GM18517 (cell line): ENCODE measurements at regions not wholly inside any gene's neighbourhood (a gene's known extent, or its start where the extent isn't known, plus 50 kb on each side); places are given as distances from the start of the nearest gene placed in this dataset.
"Not testable (repeated sequence)": the region's sequence is repeated elsewhere in the genome, so short reads cannot be mapped to it uniquely, and the experiment has no call there.

Source experiments
- ATAC-seq: cut with Tn5 transposase; IDR thresholded peaks from one replicate; pipeline ENCODE4 v1.9.1; 2021; ENCODE audit warnings: mild to moderate bottlenecking, moderate library complexity; ENCODE audit not compliant: unreplicated experiment

DNA sequence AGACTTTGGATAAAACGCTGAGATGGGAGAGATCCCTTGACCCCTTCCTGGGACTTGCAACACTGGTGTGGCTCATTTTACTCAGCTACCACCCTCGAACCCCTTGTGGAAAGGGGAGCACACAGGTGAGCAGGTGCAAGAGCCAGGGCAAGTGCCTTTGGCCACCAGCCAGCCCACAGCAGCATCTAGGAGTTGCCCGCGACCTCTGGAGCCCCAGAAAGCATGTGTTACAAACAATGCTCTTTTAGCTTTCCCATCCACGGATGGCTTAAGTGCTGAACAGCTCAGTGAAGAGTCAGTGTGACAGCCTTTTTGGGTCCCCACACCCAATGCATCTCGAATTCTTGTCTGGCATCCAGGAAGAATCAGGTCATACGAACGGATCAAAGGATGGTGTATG, 197.8 kb downstream of the MEMO1 start:
- no peak for ATAC-seq

DNA sequence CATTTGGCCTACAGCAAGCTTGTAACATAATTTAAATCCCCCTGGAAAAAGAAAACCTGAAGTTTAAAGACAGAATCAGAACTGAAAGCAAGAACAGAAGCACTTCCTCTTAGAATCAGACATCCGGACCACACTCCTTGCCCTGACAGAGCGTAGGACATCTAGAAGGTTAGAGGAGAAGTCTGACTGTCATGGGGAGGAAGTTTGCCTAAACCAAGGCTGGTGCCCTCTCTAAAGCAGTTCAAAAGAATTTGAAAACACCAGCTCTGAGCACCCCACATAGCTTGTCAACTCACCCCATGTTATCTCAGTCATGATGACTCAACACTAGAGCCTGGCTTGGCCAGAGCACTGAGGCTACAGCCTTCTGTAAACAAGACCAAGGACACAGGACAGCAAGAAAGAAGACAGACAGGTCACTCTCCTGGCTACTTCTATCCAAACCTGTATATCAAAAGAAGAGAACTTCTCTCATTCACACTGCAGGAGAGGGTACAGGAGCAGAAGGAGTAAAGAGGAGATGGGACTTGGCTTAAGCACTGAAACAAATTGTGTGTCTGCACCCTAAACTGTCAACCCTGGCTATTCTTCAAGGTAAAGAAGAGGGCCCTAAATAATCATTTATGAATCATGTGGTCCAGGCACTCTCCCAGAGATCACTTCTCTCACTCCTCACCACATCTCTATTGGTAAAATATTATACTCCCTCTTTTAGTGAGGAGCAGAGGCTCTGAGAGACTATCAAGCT, 198.6 kb downstream of the MEMO1 start:
- peak; percentile 99 for ATAC-seq

DNA sequence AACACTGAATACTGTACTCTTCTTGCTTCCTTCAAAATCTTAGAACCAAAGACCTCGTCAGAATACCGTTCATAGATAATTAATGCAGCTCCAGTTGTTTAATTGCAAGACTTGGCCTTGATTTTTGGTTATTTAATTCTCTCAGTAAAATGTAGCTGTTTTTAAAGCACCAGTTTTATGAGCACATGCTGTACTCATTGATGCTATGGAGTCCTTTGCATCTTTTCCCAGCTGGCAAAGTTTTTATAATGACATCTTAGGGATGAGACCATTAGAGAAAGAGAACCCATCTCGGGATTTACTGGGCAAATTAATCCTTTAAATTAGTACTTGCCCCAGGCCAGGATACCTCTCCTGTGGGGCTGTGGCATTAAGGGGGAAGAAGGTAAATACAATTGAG, 199.3 kb downstream of the MEMO1 start:
- ATAC-seq = no peak

DNA sequence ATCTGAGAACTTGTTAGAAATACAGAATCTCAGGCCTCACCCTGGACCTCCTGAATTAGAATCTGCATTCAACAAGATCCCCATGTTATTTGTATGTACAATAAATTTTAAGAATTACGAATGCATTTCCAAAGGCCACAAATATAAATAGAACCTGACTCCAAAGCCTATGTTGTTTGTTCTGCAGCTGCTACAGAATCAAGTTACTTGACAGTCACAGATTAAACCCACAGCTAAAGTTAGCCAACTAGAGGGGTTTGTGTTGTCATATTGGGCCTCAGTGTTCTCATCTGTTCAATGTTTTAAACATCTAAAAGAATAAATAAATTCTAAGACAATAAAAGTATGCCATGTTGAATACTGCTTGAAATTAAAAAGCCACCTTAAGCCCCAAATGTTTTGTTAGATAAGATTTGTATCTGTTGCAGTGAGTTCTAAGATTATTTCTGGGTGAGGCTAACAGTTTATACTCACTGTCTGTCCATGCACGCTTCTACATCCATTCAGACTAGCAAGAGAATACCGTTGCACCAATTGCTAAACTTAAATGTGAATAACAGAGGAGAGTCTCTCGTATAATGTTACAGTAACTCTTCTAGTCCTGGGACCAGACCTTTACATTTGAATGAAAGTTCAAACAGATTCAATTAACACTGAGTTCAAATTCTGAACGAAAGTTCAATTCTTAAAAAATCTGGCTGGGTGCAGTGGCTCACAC, 200.4 kb downstream of the MEMO1 start:
- no peak for ATAC-seq

DNA sequence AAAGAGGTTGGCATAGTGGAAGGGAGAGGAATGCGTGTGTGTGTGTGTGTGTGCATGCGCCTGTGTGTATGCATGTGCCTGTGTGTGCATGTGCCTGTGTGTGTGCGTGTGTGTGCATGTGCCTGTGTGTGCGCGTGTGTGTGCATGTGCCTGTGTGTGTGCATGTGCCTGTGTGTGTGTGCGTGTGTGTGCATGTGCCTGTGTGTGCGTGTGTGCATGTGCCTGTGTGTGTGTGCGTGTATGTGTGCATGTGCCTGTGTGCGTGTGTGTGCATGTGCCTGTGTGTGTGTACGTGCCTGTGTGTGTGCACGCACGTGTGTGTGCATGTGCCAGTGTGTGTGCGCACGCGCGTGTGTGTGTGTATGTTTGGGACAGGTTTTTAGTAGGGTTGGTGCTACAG, 205.1 kb downstream of the MEMO1 start:
- no peak for ATAC-seq

DNA sequence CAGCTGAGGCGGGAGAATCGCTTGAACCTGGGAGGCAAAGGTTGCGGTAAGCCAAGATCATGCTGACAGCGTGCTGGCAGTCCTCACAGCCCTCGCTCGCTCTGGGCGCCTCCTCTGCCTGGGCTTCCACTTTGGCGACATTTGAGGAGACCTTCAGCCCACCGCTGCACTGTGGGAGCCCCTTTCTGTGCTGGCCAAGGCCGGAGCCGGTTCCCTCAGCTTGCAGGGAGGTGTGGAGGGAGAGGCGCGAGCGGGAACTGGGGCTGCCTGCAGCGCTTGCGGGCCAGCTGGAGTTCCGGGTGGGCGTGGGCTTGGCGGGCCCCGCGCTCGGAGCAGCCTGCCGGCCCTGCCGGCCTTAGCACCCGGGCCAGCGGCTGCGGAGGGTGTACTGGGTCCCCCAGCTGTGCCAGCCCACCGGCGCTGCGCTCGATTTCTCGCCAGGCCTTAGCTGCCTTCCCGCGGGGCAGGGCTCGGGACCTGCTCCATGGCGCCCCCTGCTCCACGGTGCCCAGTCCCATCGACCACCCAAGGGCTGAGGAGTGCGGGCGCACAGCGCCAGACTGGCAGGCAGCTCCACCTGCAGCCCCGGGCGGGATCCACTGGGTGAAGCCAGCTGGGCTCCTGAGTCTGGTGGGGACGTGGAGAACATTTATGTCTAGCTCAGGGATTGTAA, 207.2 kb downstream of the MEMO1 start:
- ATAC-seq = not testable (repeated sequence)

DNA sequence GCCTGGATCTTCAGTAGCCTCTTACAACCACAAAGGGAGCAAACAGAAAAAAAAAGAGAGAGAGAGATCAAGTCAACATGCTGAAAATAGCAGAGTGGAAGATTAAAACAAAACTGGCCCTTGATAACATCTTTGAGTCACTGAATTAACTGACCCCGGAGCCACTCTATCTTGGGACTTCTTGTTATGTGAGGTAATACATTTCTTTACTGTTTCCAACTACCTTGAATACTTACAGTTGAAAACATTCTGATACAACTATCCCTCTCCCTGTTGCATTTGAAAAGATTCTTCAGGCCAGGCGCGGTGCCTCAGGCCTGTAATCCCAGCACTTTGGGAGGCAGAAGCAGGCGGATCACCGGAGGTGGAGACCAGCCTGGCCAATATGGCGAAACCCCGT, 208.1 kb downstream of the MEMO1 start:
- no peak for ATAC-seq

DNA sequence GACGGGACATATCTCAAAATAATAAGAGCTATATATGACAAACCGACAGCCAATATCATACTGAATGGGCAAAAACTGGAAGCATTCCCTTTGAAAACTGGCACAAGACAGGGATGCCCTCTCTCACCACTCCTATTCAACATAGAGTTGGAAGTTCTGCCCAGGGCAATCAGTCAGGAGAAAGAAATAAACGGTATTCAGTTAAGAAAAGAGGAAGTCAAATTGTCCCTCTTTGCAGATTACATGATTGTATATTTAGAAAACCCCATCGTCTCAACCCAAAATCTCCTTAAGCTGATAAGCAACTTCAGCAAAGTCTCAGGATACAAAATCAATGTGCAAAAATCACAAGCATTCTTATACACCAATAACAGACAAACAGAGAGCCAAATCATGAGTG, 211.5 kb downstream of the MEMO1 start:
- ATAC-seq = not testable (repeated sequence)

DNA sequence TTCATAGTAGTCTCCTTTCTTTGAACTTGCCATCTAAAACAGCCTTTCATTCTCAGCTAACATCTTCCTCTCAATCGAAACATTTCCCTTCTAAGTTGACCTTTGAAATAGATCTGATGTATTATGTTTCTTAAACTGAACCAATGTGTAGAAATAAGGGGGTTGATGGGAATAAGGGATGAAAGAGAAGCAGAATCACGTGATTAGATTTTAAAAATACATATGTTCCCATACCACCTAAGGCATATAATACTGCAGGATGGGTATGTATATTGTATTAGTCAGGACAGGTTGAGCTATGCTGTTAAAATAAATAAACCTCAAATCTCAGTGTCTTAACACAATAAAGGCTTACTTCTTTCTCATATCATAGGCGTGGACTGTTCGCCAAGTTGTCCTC, 207.5 kb upstream of the SRD5A2 start:
- ATAC-seq = no peak

DNA sequence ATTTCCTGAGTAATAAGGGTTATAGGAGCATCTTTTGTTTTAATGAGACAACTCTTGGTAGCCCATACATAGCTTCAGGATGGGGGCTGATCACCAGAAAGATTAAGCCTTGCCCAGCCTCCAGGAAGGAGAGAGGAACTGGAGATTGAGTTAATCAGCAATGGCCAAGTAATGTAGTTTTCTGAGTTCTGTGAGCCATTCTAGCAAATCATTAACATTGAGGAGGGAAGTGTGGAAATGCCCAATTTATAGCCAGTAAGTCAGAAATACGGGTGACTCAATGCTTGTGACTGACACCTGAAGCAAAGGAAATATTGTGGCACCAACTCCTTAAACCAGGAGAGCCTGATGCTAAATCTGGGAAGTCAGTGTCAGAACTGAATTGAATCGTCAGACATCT, 205.1 kb upstream of the SRD5A2 start:
- ATAC-seq = peak; percentile 75

DNA sequence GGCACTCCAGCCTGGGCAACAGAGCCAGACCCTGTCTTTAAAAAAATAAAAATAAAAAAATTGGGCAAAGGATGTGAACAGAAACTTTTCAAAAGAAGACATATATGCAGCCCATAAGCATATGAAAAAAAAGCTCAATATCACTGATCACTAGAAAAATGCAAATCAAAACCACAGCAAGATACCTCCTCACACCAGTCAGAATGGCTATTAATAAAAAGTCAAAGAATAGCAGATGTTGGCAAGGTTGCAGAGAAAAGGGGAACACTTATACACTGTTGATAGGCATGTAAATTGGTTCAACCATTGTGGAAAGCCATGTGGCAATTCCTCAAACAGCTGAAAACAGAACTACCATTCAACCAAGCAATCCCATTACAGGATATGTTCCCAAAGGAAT, 204.1 kb upstream of the SRD5A2 start:
- ATAC-seq = no peak

DNA sequence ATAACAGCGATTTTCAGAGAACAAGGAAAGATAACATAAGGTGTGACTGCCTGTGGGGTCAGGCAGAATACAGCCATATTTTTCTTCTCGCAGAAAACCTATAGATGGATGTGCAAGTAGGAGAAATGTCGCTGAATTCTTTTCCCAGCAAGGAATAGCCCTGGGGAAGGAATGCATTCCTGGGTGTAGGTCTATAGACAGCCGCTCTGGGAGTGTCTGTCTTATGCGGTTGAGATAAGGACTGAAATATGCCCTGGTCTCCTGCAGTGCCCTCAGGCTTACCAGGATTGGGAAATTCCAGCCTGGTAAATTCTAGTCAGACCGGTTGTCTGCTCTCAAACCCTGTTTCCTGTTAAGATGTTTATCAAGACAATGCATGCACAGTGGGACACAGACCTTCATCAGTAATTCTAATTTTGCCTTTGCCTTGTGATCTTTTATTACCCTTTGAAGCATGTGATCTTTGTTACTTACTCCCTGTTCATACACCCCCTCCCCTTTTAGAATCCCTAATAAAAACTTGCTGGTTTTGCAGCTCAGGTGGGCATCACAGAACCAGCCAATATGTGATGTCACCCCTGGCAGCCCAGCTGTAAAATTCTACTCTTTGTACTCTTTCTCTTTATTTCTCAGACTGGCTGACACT, 202.8 kb upstream of the SRD5A2 start:
- ATAC-seq = not testable (repeated sequence)

DNA sequence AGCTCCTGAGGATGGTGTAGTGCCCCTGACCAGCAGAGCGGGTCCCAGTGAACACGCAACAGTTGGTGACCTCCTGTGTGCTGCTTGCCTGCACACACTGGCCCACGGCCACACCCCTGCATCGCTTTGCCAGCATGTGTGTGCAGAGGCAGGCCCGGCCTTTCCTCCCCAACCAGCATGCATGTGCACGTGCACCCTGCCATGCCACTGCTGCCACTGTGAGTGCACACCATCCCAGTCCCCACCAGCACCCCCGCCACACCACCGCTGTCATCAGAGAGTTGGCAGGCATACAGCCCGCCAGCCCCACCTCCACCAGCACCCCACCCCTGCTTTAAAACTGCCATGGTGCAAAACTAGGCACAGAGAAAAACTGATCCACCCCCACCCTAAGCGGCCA, 197.4 kb upstream of the SRD5A2 start:
- no peak for ATAC-seq

DNA sequence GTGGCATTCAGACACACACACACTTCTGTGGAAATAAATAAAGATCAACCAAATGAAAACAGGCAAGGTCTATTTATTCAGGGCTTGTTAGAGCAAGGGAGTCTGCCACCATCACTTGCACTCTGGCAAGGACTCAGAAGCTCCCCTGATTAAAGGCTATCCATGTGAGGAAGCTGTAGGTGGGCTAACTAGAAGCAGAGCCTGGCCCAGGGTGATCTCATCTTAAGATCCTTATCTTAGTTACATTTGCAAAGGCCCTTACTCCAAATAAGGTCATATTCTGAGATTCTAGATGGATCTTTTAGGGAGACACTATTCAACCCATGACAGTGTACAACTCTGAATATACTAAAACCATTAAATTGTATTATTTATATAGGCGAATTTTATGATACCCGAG, 190.0 kb upstream of the SRD5A2 start:
- ATAC-seq = no peak

DNA sequence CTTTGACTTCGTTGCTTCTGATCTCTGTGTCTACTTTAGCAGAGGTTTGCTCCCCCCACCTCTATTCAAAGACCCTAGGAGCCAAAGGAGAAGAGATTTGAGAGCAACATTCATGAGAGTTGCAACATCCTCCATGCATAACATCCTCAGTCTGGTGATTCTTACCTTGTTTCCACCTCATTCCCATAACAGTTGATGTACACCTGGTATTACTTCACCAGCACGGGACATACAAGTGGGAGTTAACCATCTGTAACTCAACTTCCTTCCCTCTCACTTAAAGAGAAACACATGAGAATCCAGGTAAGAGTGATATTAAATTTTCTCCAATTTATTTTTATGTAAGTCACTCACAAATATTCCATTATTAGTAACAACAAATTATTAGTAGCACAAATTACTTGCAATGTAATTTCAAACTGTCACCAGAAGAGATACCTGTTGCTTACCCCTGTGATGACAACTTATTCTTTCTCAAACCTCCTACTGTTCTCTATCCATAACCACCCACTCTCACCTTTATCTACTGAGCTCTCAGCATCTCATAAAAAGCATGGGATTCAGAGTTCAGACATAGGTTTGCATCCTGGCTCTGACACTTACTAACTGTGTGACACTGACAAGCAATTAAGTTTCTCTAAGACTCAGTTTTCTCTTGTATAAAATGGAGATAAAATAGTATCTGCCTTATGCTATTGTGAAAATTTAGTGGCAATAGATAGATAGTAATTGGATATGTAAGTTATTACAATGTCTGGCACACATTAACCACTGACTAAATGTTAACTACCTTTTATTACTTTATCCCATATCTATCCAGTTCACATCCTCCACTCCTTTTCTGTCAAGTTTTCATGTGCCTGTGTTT, 184.6 kb upstream of the SRD5A2 start:
- ATAC-seq = no peak

DNA sequence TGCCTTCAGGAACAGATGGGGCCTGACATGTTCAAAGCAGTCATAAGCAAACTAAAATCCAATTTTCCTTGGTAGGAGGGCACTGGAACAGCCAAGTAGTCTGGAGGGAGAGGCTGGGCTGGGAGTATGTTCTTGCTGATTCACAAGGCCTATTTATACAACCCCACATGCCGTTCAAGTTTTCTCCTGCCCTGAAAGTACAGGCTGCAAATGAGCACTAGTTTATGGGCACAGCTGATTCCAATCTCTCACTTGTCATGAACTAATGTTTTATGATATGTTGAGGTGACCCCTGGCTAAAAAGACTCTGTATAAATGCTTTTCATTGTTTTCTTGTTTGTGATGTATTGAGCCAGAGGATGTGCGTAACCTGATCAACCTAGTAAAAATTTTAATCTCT, 183.4 kb upstream of the SRD5A2 start:
- no peak for ATAC-seq

DNA sequence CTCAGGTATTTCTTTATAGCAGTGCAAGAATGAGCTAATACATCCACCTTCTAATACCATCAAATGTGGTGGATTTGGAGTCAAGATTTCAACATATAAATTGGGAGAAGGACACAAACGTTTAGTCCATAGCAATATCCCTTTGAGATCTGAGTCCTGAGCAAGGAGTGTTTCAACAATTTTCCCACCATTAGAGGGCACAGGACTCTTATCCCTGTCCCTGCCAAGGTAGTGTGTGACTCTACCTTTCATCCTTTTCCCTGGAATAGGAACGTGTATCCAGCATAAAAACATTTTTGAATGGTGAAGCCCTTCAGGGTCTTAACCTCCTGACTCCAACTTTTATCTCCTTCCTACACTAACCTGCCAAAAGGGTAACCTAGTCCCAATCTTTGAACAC, 181.3 kb upstream of the SRD5A2 start:
- no peak for ATAC-seq

DNA sequence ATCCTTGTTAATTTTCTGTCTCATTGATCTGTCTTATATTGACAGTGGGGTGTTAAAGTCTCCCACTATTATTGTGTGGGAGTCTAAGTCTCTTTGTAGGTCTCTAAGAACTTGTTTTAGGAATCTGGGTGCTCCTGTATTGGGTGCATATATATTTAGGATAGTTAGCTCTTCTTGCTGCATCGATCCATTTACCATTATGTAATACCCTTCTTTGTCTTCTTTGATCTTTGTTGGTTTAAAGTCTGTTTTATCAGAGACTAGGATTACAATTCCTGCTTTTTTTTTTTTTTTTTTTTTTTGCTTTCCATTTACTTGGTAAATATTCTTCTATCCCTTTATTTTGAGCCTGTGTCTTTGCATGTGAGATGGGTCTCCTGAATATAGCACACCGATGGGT, 176.6 kb upstream of the SRD5A2 start:
- not testable (repeated sequence) for ATAC-seq

DNA sequence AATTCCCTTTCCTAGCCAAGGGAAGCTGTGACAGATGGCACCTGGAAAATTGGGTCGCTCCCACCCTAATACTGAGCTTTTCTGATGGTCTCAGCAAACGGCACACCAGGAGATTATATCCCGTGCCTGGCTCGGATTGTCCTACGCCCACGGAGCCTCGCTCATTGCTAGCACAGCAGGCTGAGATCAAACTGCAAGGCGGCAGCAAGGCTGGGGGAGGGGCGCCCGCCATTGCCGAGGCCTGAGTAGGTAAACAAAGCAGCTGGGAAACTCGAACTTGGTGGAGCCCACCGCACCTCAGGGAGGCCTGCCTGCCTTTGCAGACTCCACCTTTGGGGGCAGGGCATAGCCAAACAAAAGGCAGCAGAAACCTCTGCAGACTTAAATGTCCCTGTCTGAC, 168.0 kb upstream of the SRD5A2 start:
- not testable (repeated sequence) for ATAC-seq

DNA sequence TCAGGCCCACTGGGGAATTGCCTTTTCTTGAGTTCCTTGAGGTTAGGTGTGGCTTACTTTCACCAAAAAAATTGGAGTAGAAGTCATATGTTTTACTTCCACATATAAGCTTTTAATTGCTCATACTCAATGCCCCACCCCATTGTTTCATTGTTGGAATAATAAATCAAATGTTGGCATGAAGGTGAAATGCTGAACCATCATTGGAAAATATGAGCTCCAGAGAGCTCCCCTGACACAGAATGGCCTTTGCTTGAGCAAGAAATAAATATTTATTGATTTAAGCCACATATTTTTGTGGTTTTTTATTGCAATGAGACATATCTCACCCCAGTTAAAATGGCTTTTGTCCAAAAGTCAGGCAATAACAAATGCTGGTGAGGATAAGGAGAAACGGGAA, 167.3 kb upstream of the SRD5A2 start:
- ATAC-seq = no peak

DNA sequence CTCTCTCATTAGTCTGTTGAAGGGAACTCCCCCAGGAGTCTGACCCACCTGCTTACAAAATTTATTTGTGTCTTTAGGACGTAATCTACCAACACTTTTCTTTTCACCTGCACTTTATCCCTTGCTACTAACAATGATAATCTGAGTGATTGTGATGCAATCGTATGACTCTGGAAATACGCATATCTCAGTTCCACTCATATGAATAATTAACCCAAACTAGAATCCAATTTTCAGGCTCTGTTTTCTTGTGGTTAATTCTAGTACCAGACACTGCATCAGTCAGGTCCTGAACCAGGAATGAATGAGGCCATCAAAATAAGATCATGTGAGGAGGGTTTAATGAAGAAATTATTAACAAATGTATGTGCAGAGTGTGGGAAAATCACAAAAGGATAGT, 158.4 kb upstream of the SRD5A2 start:
- ATAC-seq = no peak
